ENCODE measurements at regions not wholly inside any gene's neighbourhood (a gene's known extent, or its start where the extent isn't known, plus 50 kb on each side); places are given as distances from the start of the nearest gene placed in this dataset.

DNA sequence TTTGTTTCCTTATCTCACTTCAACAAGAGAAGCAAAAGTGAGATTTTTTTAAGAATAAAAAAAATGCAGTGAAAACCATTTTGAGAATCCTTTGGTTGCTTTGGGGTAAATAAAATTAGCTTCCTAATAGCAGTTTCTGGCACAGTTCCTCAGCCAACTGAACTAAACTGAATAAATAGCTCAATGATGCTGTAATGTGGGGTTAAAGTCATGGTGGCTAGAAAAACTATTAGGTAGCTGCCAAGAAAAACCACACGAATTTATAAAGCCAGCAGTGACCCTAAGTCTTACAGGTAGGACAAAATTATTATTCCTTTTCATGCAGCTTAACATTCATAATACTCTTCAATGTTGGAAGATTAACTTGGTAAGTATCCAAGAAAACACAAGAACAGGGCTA is 142.4 kb downstream of the APIP start:
- TF ChIP-seq EP300 (IDR thresholded peaks at IDR 0.05; ENCODE audit: borderline replicate concordance in 1 of 2, low read depth in 2 of 2, low read length in 2 of 2) = no peak
- no peak for TF ChIP-seq CEBPB (IDR thresholded peaks at IDR 0.05; ENCODE audit: low read depth, low read length)
- no peak for TF ChIP-seq RAD21 (IDR thresholded peaks at IDR 0.05 in 1 of 2, conservative IDR thresholded peaks at IDR 0.05 in 1 of 2; ENCODE audit: low read depth in 2 of 2, low read length in 2 of 2)
- TF ChIP-seq BACH1 (IDR thresholded peaks at IDR 0.05; ENCODE audit: low read length) = no peak
- TF ChIP-seq RFX5 (IDR thresholded peaks at IDR 0.05; ENCODE audit: borderline replicate concordance, low read depth, low read length) = no peak
- no peak for TF ChIP-seq TAF1 (IDR thresholded peaks at IDR 0.05; ENCODE audit: low read depth, low read length)
- no peak for TF ChIP-seq SRF (IDR thresholded peaks at IDR 0.05; ENCODE audit: low read depth, low read length)
- no peak for TF ChIP-seq CHD1 (IDR thresholded peaks at IDR 0.05; ENCODE audit: low read depth, low read length)
- TF ChIP-seq, protein P1, sequence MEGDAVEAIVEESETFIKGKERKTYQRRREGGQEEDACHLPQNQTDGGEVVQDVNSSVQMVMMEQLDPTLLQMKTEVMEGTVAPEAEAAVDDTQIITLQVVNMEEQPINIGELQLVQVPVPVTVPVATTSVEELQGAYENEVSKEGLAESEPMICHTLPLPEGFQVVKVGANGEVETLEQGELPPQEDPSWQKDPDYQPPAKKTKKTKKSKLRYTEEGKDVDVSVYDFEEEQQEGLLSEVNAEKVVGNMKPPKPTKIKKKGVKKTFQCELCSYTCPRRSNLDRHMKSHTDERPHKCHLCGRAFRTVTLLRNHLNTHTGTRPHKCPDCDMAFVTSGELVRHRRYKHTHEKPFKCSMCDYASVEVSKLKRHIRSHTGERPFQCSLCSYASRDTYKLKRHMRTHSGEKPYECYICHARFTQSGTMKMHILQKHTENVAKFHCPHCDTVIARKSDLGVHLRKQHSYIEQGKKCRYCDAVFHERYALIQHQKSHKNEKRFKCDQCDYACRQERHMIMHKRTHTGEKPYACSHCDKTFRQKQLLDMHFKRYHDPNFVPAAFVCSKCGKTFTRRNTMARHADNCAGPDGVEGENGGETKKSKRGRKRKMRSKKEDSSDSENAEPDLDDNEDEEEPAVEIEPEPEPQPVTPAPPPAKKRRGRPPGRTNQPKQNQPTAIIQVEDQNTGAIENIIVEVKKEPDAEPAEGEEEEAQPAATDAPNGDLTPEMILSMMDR (IDR thresholded peaks at IDR 0.05; ENCODE audit: control extremely low read depth in 1 of 3, insufficient read depth in 1 of 3, low read depth in 1 of 3, low read length in 3 of 3) = no peak
- TF ChIP-seq, protein P2, sequence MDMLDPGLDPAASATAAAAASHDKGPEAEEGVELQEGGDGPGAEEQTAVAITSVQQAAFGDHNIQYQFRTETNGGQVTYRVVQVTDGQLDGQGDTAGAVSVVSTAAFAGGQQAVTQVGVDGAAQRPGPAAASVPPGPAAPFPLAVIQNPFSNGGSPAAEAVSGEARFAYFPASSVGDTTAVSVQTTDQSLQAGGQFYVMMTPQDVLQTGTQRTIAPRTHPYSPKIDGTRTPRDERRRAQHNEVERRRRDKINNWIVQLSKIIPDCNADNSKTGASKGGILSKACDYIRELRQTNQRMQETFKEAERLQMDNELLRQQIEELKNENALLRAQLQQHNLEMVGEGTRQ (IDR thresholded peaks at IDR 0.05; ENCODE audit: low read length) = no peak
- no peak for TF ChIP-seq ASH2L (IDR thresholded peaks at IDR 0.05; ENCODE audit: low read length)
- TF ChIP-seq POLR2AphosphoS5 (IDR thresholded peaks at IDR 0.05; ENCODE audit: low read depth, low read length) = no peak
- TF ChIP-seq POLR2A (IDR thresholded peaks at IDR 0.05; ENCODE audit: control extremely low read depth in 1 of 2, low read depth in 2 of 2, low read length in 2 of 2) = no peak

Measured in H1 (cell line).